ENCODE measurements at regions not wholly inside any gene's neighbourhood (a gene's known extent, or its start where the extent isn't known, plus 50 kb on each side); places are given as distances from the start of the nearest gene placed in this dataset.

- Histone ChIP-seq H3K27ac (no peak overlapping the region), H3K4me1 (no peaks in the 10 kb centered on the region), H3K36me3 (ENCODE audit: control insufficient read depth, insufficient read depth, low read length) (no peaks in the 10 kb centered on the region), H3K9ac (no peak overlapping the region), H3K4me2 (ENCODE audit: low read length) (no peak overlapping the region), H3K27me3 (ENCODE audit: control insufficient read depth, insufficient read depth, low read length) (no peaks in the 10 kb centered on the region), H3K9me3 (ENCODE audit: control insufficient read depth, low read length) (no peaks in the 10 kb centered on the region), H3K4me3 (ENCODE audit: low read depth, low read length) (no peak overlapping the region), H3K79me2 (no peaks in the 10 kb centered on the region), H2AFZ (no peak overlapping the region)
- TF ChIP-seq, protein P1, sequence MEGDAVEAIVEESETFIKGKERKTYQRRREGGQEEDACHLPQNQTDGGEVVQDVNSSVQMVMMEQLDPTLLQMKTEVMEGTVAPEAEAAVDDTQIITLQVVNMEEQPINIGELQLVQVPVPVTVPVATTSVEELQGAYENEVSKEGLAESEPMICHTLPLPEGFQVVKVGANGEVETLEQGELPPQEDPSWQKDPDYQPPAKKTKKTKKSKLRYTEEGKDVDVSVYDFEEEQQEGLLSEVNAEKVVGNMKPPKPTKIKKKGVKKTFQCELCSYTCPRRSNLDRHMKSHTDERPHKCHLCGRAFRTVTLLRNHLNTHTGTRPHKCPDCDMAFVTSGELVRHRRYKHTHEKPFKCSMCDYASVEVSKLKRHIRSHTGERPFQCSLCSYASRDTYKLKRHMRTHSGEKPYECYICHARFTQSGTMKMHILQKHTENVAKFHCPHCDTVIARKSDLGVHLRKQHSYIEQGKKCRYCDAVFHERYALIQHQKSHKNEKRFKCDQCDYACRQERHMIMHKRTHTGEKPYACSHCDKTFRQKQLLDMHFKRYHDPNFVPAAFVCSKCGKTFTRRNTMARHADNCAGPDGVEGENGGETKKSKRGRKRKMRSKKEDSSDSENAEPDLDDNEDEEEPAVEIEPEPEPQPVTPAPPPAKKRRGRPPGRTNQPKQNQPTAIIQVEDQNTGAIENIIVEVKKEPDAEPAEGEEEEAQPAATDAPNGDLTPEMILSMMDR (IDR thresholded peaks at IDR 0.05): no peak
Measured at GRCh38 chr4:43331226-43332051, 438.9 kb downstream of the GRXCR1 start.

GRCh38 chr4:43332052-43332425, 439.5 kb downstream of the GRXCR1 start:
- H3K27me3 ChIP-seq (ENCODE audit: control insufficient read depth, insufficient read depth, low read length): no peaks in the 10 kb centered on the region
- no peaks in the 10 kb centered on the region for H3K9me3 ChIP-seq (ENCODE audit: control insufficient read depth, low read length)
- H3K4me1 ChIP-seq: no peaks in the 10 kb centered on the region
- no peaks in the 10 kb centered on the region for H3K36me3 ChIP-seq (ENCODE audit: control insufficient read depth, insufficient read depth, low read length)
- H3K79me2 ChIP-seq: no peaks in the 10 kb centered on the region
- TF ChIP-seq, protein P1 (IDR thresholded peaks at IDR 0.05): no peak
- H2AFZ ChIP-seq: no peak overlapping the region
- no peak overlapping the region for H3K9ac ChIP-seq
- no peak overlapping the region for H3K4me2 ChIP-seq (ENCODE audit: low read length)
- no peak overlapping the region for H3K27ac ChIP-seq
- H3K4me3 ChIP-seq (ENCODE audit: low read depth, low read length): no peak overlapping the region

GRCh38 chr4:43337707-43338106, 445.2 kb downstream of the GRXCR1 start:
- H3K27me3 ChIP-seq (ENCODE audit: control insufficient read depth, insufficient read depth, low read length): no peaks in the 10 kb centered on the region

GRCh38 chr4:43339435-43339834, 446.9 kb downstream of the GRXCR1 start:
- Histone ChIP-seq H3K4me1 (no peaks in the 10 kb centered on the region), H3K27me3 (ENCODE audit: control insufficient read depth, insufficient read depth, low read length) (no peaks in the 10 kb centered on the region), H3K9me3 (ENCODE audit: control insufficient read depth, low read length) (no peaks in the 10 kb centered on the region), H3K79me2 (no peaks in the 10 kb centered on the region), H3K4me3 (ENCODE audit: low read depth, low read length) (no peak overlapping the region), H3K36me3 (ENCODE audit: control insufficient read depth, insufficient read depth, low read length) (no peaks in the 10 kb centered on the region), H3K4me2 (ENCODE audit: low read length) (no peak overlapping the region), H2AFZ (no peak overlapping the region), H3K27ac (no peak overlapping the region), H3K9ac (no peak overlapping the region)
- TF ChIP-seq, protein P1 (IDR thresholded peaks at IDR 0.05): no peak

More at GRCh38 chr4:43337707-43338106, 445.2 kb downstream of the GRXCR1 start:
- no peaks in the 10 kb centered on the region for H3K4me1 ChIP-seq
- H3K9me3 ChIP-seq (ENCODE audit: control insufficient read depth, low read length): no peaks in the 10 kb centered on the region
- no peaks in the 10 kb centered on the region for H3K79me2 ChIP-seq
- H3K36me3 ChIP-seq (ENCODE audit: control insufficient read depth, insufficient read depth, low read length): no peaks in the 10 kb centered on the region
- no peak overlapping the region for H2AFZ ChIP-seq
- TF ChIP-seq, protein P1 (IDR thresholded peaks at IDR 0.05): no peak
- no peak overlapping the region for H3K4me2 ChIP-seq (ENCODE audit: low read length)
- H3K4me3 ChIP-seq (ENCODE audit: low read depth, low read length): no peak overlapping the region
- H3K9ac ChIP-seq: no peak overlapping the region
- no peak overlapping the region for H3K27ac ChIP-seq

GRCh38 chr4:43341741-43342140, 449.2 kb downstream of the GRXCR1 start:
- no peaks in the 10 kb centered on the region for H3K4me1 ChIP-seq
- H3K4me3 ChIP-seq (ENCODE audit: low read depth, low read length): no peak overlapping the region
- no peak overlapping the region for H2AFZ ChIP-seq
- no peaks in the 10 kb centered on the region for H3K27me3 ChIP-seq (ENCODE audit: control insufficient read depth, insufficient read depth, low read length)
- no peak overlapping the region for H3K27ac ChIP-seq
- H3K4me2 ChIP-seq (ENCODE audit: low read length): no peak overlapping the region
- H3K9me3 ChIP-seq (ENCODE audit: control insufficient read depth, low read length): no peaks in the 10 kb centered on the region
- no peak overlapping the region for H3K9ac ChIP-seq
- no peaks in the 10 kb centered on the region for H3K79me2 ChIP-seq
- no peaks in the 10 kb centered on the region for H3K36me3 ChIP-seq (ENCODE audit: control insufficient read depth, insufficient read depth, low read length)
- TF ChIP-seq, protein P1 (IDR thresholded peaks at IDR 0.05): no peak

Data from parathyroid adenoma (tissue), 2 donors.